Hepatocyte (in vitro differentiated cells): ENCODE measurements at regions not wholly inside any gene's neighbourhood (a gene's known extent, or its start where the extent isn't known, plus 50 kb on each side); places are given as distances from the start of the nearest gene placed in this dataset.

Source experiments
- DNase-seq: peaks from one replicate; pipeline ENCODE4 v3.0.0-alpha.2; 2016; ENCODE audit warnings: low spot score
- H2AFZ ChIP-seq: fragments of 200-600 bp; sonication (generic); 2 replicates; pipeline ENCODE4 v1.6.0; 2016; ENCODE audit warnings: antibody characterized with exemption, mild to moderate bottlenecking
- H3K27ac ChIP-seq: fragments of 200-600 bp; sonication (generic); 2 replicates; pipeline ENCODE4 v1.5.1; 2016; ENCODE audit warnings: mild to moderate bottlenecking
- H3K27me3 ChIP-seq: fragments of 200-600 bp; sonication (generic); 2 replicates; pipeline ENCODE4 v1.6.1; 2016
- H3K36me3 ChIP-seq: fragments of 200-600 bp; sonication (generic); replicated peaks from 2 replicates; pipeline ENCODE4 v1.5.1; 2016; ENCODE audit warnings: low read depth; ENCODE audit not compliant: insufficient read depth
- H3K4me1 ChIP-seq: fragments of 200-600 bp; sonication (generic); 2 replicates; pipeline ENCODE4 v1.5.1; 2016; ENCODE audit warnings: mild to moderate bottlenecking, moderate library complexity; ENCODE audit not compliant: insufficient read depth
- H3K4me2 ChIP-seq: fragments of 200-600 bp; sonication (generic); 2 replicates; pipeline ENCODE4 v1.6.0; 2016
- H3K4me3 ChIP-seq: fragments of 200-600 bp; sonication (generic); 2 replicates; pipeline ENCODE4 v1.5.1; 2016; ENCODE audit warnings: mild to moderate bottlenecking
- H3K79me2 ChIP-seq: fragments of 200-600 bp; sonication (generic); 2 replicates; pipeline ENCODE4 v1.6.0; 2017; ENCODE audit warnings: mild to moderate bottlenecking
- H3K9me2 ChIP-seq: fragments of 200-600 bp; sonication (generic); replicated peaks from 2 replicates; pipeline ENCODE4 v1.6.0; 2017; ENCODE audit warnings: mild to moderate bottlenecking; ENCODE audit not compliant: insufficient read depth
- H3K9me3 ChIP-seq: fragments of 200-600 bp; sonication (generic); 2 replicates; pipeline ENCODE4 v1.5.1; 2016; ENCODE audit warnings: low read depth, mild to moderate bottlenecking
- H4K20me1 ChIP-seq: fragments of 200-600 bp; sonication (generic); 2 replicates; pipeline ENCODE4 v1.6.0; 2016; ENCODE audit warnings: mild to moderate bottlenecking; ENCODE audit not compliant: insufficient read depth, poor library complexity, severe bottlenecking
- EZH2 ChIP-seq: fragments of 200-600 bp; sonication (generic); IDR thresholded peaks from 2 replicates; pipeline ENCODE4 v1.6.1; 2016; ENCODE audit warnings: antibody characterized with exemption, mild to moderate bottlenecking, borderline replicate concordance
- EZH2phosphoT487 ChIP-seq: fragments of 200-600 bp; sonication (generic); IDR thresholded peaks from one replicate; pipeline ENCODE4 v1.6.1; 2018; ENCODE audit warnings: antibody characterized with exemption, mild to moderate bottlenecking, low read depth, moderate library complexity; ENCODE audit not compliant: unreplicated experiment, severe bottlenecking
- WGBS: methylation state at CpG from one replicate; pipeline ENCODE4 v1.1.6; 2016; ENCODE audit warnings: low lambda C conversion rate; ENCODE audit errors: missing lambda C conversion rate; 5-methylcytosine and 5-hydroxymethylcytosine counted together
- TF ChIP-seq, protein P1 (sequence below): fragments of 200-600 bp; sonication (generic); IDR thresholded peaks from 2 replicates; pipeline ENCODE4 v1.5.1; 2016; ENCODE audit warnings: antibody characterized with exemption, mild to moderate bottlenecking; ENCODE audit not compliant: poor library complexity

DNA sequence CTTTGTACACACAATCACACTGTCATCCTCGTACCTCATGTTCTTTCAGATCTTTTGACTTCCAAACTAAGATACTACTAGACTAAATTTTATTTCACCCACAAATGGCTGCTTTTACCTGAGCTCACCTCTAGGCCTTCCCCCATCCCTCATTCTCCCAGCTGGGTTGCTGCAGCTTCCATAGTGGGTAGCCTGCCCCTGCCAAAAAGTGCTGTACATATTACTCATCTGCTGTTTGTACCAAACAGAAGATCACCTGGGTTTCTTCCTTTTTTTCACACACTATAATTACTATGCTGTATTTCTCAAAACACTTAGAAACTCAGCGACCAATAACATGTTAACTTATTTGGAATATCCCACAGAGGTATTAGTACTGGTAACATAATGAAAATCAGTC, 267.6 kb upstream of the PRDM1 start:
- TF ChIP-seq, protein P1, sequence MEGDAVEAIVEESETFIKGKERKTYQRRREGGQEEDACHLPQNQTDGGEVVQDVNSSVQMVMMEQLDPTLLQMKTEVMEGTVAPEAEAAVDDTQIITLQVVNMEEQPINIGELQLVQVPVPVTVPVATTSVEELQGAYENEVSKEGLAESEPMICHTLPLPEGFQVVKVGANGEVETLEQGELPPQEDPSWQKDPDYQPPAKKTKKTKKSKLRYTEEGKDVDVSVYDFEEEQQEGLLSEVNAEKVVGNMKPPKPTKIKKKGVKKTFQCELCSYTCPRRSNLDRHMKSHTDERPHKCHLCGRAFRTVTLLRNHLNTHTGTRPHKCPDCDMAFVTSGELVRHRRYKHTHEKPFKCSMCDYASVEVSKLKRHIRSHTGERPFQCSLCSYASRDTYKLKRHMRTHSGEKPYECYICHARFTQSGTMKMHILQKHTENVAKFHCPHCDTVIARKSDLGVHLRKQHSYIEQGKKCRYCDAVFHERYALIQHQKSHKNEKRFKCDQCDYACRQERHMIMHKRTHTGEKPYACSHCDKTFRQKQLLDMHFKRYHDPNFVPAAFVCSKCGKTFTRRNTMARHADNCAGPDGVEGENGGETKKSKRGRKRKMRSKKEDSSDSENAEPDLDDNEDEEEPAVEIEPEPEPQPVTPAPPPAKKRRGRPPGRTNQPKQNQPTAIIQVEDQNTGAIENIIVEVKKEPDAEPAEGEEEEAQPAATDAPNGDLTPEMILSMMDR, result no peak
- TF ChIP-seq EZH2phosphoT487 (no peak), EZH2 (no peak)
- no peak overlapping the region for H3K27ac ChIP-seq
- H3K9me2 ChIP-seq, result no peaks in the 10 kb centered on the region
- H3K4me2 ChIP-seq, result no peak overlapping the region
- WGBS, result 88% methylated on average over 2 of the region's 2 CpGs
- H3K4me1 ChIP-seq, result no peaks in the 10 kb centered on the region
- no peaks in the 10 kb centered on the region for H3K27me3 ChIP-seq
- no peaks in the 10 kb centered on the region for H3K9me3 ChIP-seq
- H3K36me3 ChIP-seq, result no peaks in the 10 kb centered on the region
- no peak for DNase-seq
- no peak overlapping the region for H3K4me3 ChIP-seq
- H3K79me2 ChIP-seq, result no peaks in the 10 kb centered on the region
- no peak overlapping the region for H2AFZ ChIP-seq
- no peaks in the 10 kb centered on the region for H4K20me1 ChIP-seq

DNA sequence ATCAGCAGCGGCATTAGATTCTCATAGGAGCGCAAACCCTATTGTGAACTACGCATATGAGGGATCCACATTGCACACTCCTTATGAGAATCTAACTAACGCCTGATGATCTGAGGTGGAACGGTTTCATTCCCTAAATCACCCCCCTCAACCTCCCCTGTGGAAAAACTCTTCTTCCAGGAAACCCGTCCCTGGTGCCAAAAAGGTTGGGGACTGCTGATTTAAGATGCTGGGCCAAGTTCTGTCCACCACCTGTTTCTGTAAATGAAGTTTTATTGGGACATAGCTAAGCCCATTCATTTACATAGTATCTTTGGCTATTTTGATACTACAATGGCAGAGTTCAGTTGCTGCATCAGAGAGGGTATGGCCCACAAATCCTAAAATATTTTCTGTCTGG, 268.2 kb upstream of the PRDM1 start:
- TF ChIP-seq, protein P1, result no peak
- TF ChIP-seq EZH2, result no peak
- no peak for TF ChIP-seq EZH2phosphoT487
- H4K20me1 ChIP-seq, result no peaks in the 10 kb centered on the region
- H3K36me3 ChIP-seq, result no peaks in the 10 kb centered on the region
- no peaks in the 10 kb centered on the region for H3K27me3 ChIP-seq
- H2AFZ ChIP-seq, result no peak overlapping the region
- no peak for DNase-seq
- 95% methylated on average over 6 of the region's 6 CpGs for WGBS
- H3K79me2 ChIP-seq, result no peaks in the 10 kb centered on the region
- no peaks in the 10 kb centered on the region for H3K9me2 ChIP-seq
- no peak overlapping the region for H3K27ac ChIP-seq
- H3K9me3 ChIP-seq, result no peaks in the 10 kb centered on the region
- no peaks in the 10 kb centered on the region for H3K4me1 ChIP-seq
- H3K4me3 ChIP-seq, result no peak overlapping the region
- H3K4me2 ChIP-seq, result no peak overlapping the region

DNA sequence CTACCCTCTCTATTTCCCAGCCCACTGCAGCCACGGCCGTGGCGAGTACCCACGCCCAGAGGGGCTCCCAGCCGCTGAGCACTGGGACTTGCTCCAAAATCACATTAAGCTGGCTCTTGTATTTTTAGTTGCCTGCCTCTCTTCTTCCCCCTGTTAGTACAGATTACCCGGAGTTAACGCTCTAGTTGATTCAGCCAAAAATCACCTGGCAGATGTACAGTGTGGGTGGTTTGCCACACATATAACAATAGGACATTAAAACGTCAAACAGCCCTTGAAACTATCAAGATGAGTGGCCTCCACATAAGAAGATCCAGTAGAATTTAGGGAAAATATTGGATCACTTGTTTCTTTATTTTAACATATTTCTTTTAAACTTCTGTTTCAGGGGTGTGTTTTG, 268.8 kb upstream of the PRDM1 start:
- TF ChIP-seq EZH2, result no peak
- TF ChIP-seq EZH2phosphoT487, result no peak
- TF ChIP-seq, protein P1, result no peak
- H3K9me2 ChIP-seq, result no peaks in the 10 kb centered on the region
- 88% methylated on average over 8 of the region's 8 CpGs for WGBS

DNA sequence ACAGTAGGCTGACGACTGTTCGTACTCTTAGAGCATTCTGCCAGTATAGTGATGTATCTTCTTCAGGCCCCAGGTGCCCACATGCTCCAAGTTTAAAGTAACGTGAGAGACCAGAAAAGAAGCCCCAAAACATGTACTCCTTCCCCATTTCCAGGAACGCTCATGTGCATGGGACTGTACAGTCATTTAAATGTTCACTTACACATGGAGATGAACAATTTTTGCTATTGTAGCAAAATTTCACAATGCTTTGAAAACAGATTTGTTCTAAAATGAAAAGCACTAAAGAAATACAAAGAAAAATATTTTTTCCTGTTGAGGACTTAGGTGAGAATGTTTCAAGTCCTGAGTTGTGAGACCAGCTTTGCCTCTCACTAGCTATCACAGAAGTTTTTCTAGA, 269.3 kb upstream of the PRDM1 start:
- no peak overlapping the region for H2AFZ ChIP-seq
- H3K4me1 ChIP-seq, result no peaks in the 10 kb centered on the region
- H3K4me3 ChIP-seq, result no peak overlapping the region
- 82% methylated on average over 4 of the region's 4 CpGs for WGBS
- H3K27ac ChIP-seq, result no peak overlapping the region
- no peaks in the 10 kb centered on the region for H4K20me1 ChIP-seq
- no peaks in the 10 kb centered on the region for H3K9me3 ChIP-seq
- H3K4me2 ChIP-seq, result no peak overlapping the region
- H3K79me2 ChIP-seq, result no peaks in the 10 kb centered on the region
- no peak for DNase-seq
- H3K9me2 ChIP-seq, result no peaks in the 10 kb centered on the region
- H3K36me3 ChIP-seq, result no peaks in the 10 kb centered on the region
- no peaks in the 10 kb centered on the region for H3K27me3 ChIP-seq
- TF ChIP-seq, protein P1, result no peak
- TF ChIP-seq EZH2, result no peak
- no peak for TF ChIP-seq EZH2phosphoT487

More for the DNA sequence above, 268.8 kb upstream of the PRDM1 start:
- Histone ChIP-seq H3K27ac (no peak overlapping the region), H3K4me3 (no peak overlapping the region), H3K4me1 (no peaks in the 10 kb centered on the region), H3K36me3 (no peaks in the 10 kb centered on the region), H3K9me3 (no peaks in the 10 kb centered on the region), H2AFZ (no peak overlapping the region), H3K4me2 (no peak overlapping the region), H4K20me1 (no peaks in the 10 kb centered on the region), H3K79me2 (no peaks in the 10 kb centered on the region), H3K27me3 (no peaks in the 10 kb centered on the region)
- DNase-seq, result no peak
